Sciatic nerve (tissue), 2 donors: ENCODE measurements at regions not wholly inside any gene's neighbourhood (a gene's known extent, or its start where the extent isn't known, plus 50 kb on each side); places are given as distances from the start of the nearest gene placed in this dataset.

Source experiments
- ATAC-seq: fragments of 200-7000 bp; cut with Tn5 transposase; one replicate; pipeline ENCODE4 v1.9.1; 2020; ENCODE audit warnings: mild to moderate bottlenecking, moderate library complexity
- DNase-seq: peaks from one replicate; pipeline ENCODE4 v3.0.0-alpha.2; 2020; ENCODE audit warnings: low spot score
- intact Hi-C: fragments of 100-400 bp; cut with DNase I; formaldehyde crosslinking; loops from one replicate; pipeline ENCODE4 v1.14.2; 2022
- donor health status: DM: no; HTN: no; CAD: no.
- donor health status: DM: no; HTN: no; CAD: no.

DNA sequence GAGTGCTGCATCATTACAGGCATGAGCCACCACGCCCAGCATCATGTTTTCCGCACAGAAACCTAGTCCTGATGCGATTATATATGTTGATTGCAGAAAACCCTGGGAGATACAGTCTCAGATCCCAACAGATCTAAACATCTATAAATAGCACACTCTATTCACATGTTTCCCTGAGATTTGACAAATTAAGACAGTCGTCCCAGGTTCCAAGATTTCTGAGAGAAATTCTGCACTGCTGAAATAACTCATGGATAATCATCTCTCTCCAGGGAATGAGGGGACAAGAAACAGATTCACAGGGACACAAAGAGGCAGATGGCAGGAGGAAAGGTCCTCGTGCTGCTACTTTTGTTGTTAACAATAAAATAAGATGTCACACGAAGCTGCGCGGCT, 393.1 kb upstream of the CELF2 start:
- DNase-seq (no peak), ATAC-seq (no peak)
- intact Hi-C loops = no loop called here

DNA sequence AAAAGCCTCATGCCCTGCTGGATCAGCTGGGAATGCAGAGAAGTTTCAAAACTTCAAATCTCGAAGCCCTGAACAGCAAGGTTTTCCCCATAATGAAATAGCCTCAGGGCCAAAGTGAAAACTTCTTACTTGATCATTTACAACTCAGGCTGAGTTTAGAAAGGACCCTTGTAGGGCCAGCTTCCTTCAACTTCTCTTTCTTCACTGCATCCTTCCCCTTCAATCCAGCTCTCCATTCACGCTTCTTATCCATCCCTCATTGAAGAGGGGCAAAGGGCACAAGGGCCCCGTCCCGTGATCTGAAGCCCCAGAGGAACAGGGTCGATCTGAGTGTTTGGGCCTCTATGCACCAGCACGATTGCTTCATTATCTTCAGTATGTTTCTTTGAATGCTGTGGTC, 392.2 kb upstream of the CELF2 start:
- DNase-seq = no peak
- no peak for ATAC-seq
- intact Hi-C loops = no loop called here

- DNase-seq (no peak), ATAC-seq (no peak)
- intact Hi-C loops = no loop called here
These were observed 390.9 kb upstream of the CELF2 start for GRCh38 chr10:10626734-10627133.

- intact Hi-C loops = no loop called here
- ATAC-seq (no peak), DNase-seq (no peak)
These were observed 390.3 kb upstream of the CELF2 start for GRCh38 chr10:10627414-10627813.

DNA sequence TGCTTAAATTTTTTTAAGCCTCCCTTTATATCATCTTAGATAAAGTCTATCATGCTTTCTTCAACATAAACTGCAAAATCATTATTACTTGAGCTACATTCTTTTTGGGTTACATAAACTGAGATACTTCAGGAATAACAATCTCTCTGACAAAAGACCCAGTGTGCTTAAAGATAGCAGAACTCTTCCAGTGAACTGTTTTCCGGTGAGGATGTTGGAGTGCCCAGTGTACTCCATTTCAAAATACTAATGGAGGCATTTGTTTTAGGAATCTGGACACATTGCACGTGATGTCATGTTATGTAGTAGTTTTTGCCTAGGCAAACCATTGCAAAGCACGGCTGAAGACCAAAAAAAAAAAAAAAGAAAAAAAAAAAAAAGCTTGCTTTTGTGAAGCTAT, 388.2 kb upstream of the CELF2 start:
- ATAC-seq (peak; percentile 56), DNase-seq (no peak)
- intact Hi-C loops = no loop called here

- no peak for DNase-seq
- intact Hi-C loops = no loop called here
- ATAC-seq = no peak
These were observed 387.4 kb upstream of the CELF2 start for GRCh38 chr10:10630281-10630680.

GRCh38 chr10:10630782-10631181, 386.9 kb upstream of the CELF2 start:
- DNase-seq (no peak), ATAC-seq (no peak)
- intact Hi-C loops = no loop called here

- no peak for DNase-seq
- ATAC-seq = no peak
- intact Hi-C loops = no loop called here
These were observed 375.5 kb upstream of the CELF2 start for GRCh38 chr10:10642189-10642588.

- peak; percentile 64 for DNase-seq
- ATAC-seq = peak; percentile 92
- intact Hi-C loops = no loop called here
These were observed 374.9 kb upstream of the CELF2 start for GRCh38 chr10:10642751-10643150.

DNA sequence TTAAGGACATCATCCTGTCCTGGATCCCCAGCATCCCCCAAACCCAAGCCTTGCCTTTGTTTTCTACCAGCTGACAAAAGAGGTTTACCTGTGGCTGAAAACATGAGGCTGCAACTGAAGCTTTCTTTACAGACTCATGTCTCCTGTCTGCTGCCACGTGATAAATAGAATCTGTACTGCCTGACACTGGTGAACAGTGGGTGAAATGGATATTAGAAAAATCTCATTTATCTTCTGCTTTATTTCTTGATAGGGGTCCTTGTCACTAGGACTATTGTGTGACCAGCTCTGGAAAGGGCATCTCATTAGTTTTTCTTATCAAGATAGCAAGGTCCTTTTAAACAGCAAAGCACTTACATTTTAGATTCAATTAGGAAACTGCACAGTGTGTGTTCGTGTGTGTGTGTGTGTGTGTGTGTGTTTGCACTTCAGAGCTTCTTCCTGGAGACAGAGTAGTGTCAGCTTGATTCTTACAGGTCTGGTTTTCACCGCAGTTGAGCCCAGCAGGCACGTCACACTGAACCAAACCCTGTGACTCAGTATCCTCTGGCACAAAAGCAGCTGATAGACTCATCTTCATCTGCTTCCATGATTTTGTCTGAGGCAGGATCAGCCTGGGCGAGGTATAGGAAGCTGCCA, 373.5 kb upstream of the CELF2 start:
- intact Hi-C loops = no loop called here
- ATAC-seq (peak; percentile 75), DNase-seq (no peak)

DNA sequence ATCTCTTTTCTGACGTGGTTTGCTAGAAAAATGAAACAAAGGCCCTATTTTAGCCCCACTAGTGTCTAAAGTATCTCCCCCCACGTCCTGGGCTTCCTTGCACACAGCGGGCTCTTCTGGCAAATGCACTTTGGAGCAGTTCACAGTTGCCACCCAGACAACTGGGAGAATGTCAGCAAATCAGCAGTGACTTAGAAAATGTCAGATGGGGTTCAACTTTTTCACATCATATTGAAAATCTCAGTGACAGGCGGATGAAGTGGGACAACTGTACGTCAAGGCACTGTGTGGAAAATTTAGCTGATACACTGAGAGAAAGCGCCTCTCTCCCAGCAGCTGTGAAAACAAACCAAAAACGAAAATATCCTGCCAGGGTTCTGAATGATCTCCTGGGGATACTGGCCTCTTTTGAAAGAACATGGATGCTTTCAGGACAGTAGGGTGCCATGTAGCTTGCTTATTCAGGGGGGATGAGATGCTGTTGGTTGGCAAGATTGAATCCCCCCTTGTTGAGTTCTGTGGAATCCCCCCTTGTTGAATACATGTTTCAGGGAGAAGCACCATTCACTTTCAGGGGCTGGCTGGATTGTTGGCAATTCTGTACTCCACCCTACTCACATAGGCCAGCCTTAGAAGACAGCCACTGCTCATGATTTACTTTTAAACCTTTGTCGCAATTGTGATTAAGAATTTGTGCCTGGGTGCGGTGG, 372.8 kb upstream of the CELF2 start:
- DNase-seq (no peak), ATAC-seq (peak; percentile 85)
- intact Hi-C loops = no loop called here

- DNase-seq = no peak
- intact Hi-C loops = no loop called here
- ATAC-seq = no peak
These were observed 370.3 kb upstream of the CELF2 start for GRCh38 chr10:10647331-10647730.

DNA sequence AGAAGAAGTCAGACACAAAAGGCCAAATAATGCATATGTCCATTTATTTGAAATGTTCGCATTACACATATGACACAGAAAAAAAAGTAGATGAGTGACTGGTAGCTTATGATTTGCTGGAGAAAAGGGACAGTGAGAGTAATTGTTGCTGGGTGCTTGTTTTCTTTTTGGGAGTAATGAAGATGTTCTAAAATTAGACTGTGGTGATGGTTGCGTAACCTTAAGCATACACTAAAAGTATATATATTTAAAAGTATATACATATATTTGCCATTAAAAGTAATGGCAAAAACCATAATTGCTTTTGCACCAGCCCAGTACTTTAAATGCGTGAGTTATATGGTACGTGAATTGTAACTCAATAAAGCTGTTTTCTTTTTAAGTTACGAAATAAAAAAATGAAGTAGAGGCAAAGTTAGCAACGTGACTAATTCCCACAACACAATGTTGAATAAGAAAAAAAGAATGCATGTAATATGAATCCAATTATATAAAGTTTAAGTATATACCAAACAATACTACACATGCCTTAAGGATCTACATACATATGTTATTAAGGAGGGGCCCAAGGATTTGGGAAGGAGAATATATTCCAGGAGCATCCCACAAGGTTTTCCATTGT, 360.4 kb upstream of the CELF2 start:
- ATAC-seq = no peak
- intact Hi-C loops = no loop called here

DNA sequence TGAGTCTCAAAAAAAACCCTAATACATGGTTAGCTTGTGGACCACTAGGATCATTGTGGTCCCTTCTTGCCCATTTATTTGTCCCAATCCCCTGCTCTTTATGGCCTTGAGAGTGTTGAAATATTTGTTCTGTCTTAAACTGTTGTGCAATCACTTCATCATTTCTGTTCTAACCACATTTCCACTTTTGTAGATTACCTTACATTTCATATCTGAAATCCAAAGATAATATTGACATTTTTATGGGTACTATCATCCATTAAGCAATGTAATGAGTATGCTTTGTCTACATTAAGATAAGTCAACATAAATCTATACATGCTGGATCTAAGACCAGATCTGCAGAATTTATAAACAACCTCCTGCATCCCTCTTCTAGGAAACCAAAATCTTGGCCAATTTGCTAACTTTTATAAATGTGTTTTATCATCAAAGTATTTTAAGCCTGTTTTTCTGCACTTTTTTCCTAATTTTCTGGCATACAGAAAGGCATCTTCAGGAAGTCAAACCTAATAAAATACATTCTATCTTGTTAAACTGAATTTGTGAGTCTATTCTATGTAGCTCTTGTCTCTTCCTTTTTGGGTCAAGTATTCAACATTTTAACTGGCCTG, 359.4 kb upstream of the CELF2 start:
- intact Hi-C loops = no loop called here
- ATAC-seq (peak; percentile 82), DNase-seq (no peak)

More for the DNA sequence above, 360.4 kb upstream of the CELF2 start:
- DNase-seq = no peak

DNA sequence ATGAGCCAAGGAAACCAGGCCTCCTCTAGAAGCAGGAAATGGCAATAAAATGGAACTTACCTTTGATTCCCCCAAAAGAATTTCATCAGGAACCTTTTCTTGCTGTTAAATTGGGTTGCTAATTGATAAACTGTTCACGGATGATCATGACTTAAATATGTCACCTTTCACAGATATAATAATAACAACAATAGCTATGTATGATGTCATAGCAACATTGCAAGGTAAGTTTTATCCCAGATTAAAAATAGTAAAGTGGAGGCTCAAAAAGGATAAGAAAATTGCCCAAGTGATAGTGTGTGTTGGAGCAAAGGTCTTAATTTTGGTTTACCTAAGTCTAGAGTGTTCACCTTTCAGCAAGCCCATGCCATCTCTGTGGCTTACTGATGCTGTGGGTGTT, 357.6 kb upstream of the CELF2 start:
- ATAC-seq (no peak), DNase-seq (no peak)
- intact Hi-C loops = no loop called here

- ATAC-seq (no peak), DNase-seq (no peak)
- intact Hi-C loops = no loop called here
These were observed 356.5 kb upstream of the CELF2 start for GRCh38 chr10:10661176-10661575.

DNA sequence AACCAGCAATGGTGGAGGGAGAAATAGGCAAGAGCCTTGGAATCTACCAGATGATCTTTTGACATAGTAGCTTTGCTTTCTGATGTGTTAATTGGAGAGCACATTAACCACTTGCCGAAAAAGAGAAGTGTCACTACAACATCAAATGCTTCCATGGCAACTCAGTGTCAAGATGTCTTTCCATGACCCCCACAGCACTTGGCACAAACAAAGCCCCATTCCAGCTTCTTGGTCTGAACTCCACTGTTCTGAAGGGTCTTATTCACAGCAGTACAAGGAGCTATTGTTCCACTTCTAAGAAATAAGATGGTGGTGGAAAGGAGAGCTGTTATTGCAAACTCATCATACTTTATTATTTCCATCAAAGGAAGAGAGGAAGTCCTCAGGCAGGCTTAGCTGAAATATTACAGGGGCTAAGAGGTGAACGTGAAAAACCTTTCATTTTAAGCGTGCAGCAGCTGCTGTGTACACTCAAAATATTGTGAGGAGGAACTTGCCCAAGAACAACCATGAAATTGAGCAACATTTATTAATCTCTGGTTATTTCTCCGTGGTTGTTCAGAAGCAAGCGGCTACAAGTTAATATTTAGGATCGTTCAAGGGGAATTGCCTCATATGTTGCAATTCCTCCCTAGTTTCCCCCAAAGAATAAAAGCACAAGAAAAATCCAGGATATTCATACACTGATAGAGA, 354.8 kb upstream of the CELF2 start:
- intact Hi-C loops = no loop called here
- peak; percentile 92 for ATAC-seq
- DNase-seq = no peak

- intact Hi-C loops = no loop called here
- ATAC-seq (no peak), DNase-seq (no peak)
These were observed 354.1 kb upstream of the CELF2 start for GRCh38 chr10:10663622-10664021.

DNA sequence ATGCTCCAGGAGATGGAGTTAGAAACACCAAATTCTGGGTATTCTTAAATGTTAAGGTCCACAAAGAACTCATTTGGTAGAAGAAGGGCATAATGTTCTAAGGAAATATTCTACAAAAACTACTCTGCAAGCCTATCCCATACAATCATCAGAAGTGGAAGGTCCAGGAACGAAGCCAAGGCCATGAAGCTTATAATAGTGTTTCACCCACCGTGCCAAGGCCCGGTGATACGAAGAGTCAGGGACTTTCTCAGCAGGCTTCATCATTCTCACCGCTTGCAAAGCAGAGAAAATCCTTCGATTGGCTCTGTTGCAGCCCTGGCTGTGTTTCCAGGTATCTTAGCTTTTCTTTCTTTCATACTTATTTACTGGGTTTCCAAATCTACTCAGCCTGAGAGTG, 351.9 kb upstream of the CELF2 start:
- DNase-seq (no peak), ATAC-seq (no peak)
- intact Hi-C loops = no loop called here

- no peak for DNase-seq
- intact Hi-C loops = no loop called here
- ATAC-seq = no peak
These were observed 350.2 kb upstream of the CELF2 start for GRCh38 chr10:10667466-10667865.
